Mucosa of descending colon (tissue), 3 donors: ENCODE measurements at regions not wholly inside any gene's neighbourhood (a gene's known extent, or its start where the extent isn't known, plus 50 kb on each side); places are given as distances from the start of the nearest gene placed in this dataset.
"Not testable (repeated sequence)": the region's sequence is repeated elsewhere in the genome, so short reads cannot be mapped to it uniquely, and the experiment has no call there.

Experiments
- ATAC-seq: fragments of 200-7000 bp; cut with Tn5 transposase; one replicate; pipeline ENCODE4 v1.9.1; 2020; ENCODE audit warnings: mild to moderate bottlenecking, moderate library complexity
- DNase-seq, 3 donors: peaks; one replicate each; pipeline ENCODE4 v3.0.0-alpha.2; 2020
- H3K36me3 ChIP-seq: fragments of 200-600 bp; one replicate; pipeline ENCODE4 v1.8.0; 2021; ENCODE audit warnings: low read depth, mild to moderate bottlenecking
- H3K4me1 ChIP-seq: fragments of 200-600 bp; one replicate; pipeline ENCODE4 v1.8.0; 2021; ENCODE audit warnings: low read depth, mild to moderate bottlenecking
- H3K4me3 ChIP-seq: fragments of 200-600 bp; one replicate; pipeline ENCODE4 v1.8.0; 2021; ENCODE audit warnings: mild to moderate bottlenecking
- H3K9me3 ChIP-seq: fragments of 200-600 bp; one replicate; pipeline ENCODE4 v1.8.0; 2021; ENCODE audit warnings: mild to moderate bottlenecking
- intact Hi-C, 2 donors: fragments of 100-400 bp; cut with DNase I in 1 of 2; cut with micrococcal nuclease in 1 of 2; formaldehyde crosslinking; loops; one replicate each; pipeline versions ENCODE4 v1.11.0 to v1.11.1; 2022; cut with DNase I, micrococcal nuclease
- TF ChIP-seq, protein P1 (sequence below): fragments of 200-600 bp; IDR thresholded peaks from one replicate; pipeline ENCODE4 v1.8.0; 2022; ENCODE audit warnings: antibody characterized with exemption, mild to moderate bottlenecking
- donor health status: DM: no; HTN: no; CAD: no; lungs with moderate emphysema.
- donor health status: DM: no; HTN: no; CAD: no.
- donor health status: DM: no; HTN: yes; CAD: no.

DNA sequence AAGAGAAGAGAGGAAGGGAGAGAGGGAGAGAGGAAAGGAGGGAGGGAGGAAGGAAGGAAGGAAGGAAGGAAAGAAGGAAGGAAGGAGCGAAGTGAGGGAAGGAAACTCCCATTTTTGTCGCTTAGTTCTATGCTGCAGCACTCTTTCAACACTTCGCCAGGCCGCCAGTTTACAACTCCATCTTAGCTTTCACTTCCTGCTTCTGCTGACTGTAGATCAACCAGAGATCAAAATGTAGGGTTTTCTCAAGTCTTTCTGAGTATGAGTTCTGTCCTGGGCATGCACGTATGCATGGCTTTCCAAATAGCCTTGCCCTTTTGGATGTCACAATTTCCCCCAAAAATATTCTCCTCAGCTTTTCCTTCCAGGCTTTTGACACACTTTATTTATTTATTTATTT is 723.4 kb downstream of the TRHDE start:
- TF ChIP-seq, protein P1, sequence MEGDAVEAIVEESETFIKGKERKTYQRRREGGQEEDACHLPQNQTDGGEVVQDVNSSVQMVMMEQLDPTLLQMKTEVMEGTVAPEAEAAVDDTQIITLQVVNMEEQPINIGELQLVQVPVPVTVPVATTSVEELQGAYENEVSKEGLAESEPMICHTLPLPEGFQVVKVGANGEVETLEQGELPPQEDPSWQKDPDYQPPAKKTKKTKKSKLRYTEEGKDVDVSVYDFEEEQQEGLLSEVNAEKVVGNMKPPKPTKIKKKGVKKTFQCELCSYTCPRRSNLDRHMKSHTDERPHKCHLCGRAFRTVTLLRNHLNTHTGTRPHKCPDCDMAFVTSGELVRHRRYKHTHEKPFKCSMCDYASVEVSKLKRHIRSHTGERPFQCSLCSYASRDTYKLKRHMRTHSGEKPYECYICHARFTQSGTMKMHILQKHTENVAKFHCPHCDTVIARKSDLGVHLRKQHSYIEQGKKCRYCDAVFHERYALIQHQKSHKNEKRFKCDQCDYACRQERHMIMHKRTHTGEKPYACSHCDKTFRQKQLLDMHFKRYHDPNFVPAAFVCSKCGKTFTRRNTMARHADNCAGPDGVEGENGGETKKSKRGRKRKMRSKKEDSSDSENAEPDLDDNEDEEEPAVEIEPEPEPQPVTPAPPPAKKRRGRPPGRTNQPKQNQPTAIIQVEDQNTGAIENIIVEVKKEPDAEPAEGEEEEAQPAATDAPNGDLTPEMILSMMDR = no peak
- H3K9me3 ChIP-seq = peaks cover 7% of the 10 kb centered on the region
- H3K4me3 ChIP-seq = no peak overlapping the region
- H3K36me3 ChIP-seq = no peaks in the 10 kb centered on the region
- intact Hi-C loops = no loop called here
- no peaks in the 10 kb centered on the region for H3K4me1 ChIP-seq
- ATAC-seq (no peak), DNase-seq (no peak)

GRCh38 chr12:73001806-73002205 is 729.6 kb downstream of the TRHDE start:
- H3K4me3 ChIP-seq, DNase-seq, intact Hi-C loops, H3K36me3 ChIP-seq, H3K4me1 ChIP-seq, ATAC-seq: not testable (repeated sequence)
- H3K9me3 ChIP-seq = peaks cover 15% of the 10 kb centered on the region

- intact Hi-C loops, ATAC-seq, H3K4me3 ChIP-seq, H3K36me3 ChIP-seq, DNase-seq, H3K4me1 ChIP-seq: not testable (repeated sequence)
- peaks cover 15% of the 10 kb centered on the region for H3K9me3 ChIP-seq
These were observed 730.3 kb downstream of the TRHDE start for GRCh38 chr12:73002504-73002903.

DNA sequence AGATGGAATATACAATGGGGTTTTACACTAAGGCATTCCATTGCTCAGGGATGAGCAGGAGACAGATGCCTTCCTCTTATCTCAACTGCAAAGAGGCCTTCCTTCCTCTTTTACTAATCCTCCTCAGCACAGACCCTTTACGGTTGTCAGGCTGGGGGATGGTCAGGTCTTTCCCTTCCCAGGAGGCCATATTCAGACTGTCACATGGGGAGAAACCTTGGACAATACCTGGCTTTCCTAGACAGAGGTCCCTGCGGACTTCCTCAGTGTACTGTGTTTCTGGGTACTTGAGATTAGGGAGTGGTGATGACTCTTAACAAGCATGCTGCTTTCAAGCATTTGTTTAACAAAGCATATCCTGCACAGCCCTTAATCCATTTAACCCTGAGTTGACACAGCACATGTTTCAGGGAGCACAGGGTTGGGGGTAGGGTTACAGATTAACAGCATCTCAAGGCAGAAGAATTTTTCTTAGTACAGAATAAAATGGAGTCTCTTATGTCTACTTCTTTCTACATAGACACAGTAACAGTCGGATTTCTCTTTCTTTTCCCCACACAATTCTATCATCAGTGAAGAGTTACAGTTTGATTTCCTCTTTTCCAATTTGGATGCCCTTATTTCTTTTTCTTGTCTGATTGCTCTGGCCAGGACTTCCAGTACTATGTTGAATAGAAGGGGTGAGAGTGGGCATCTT is 737.1 kb downstream of the TRHDE start:
- intact Hi-C loops, DNase-seq, H3K4me1 ChIP-seq, H3K4me3 ChIP-seq, ATAC-seq, H3K36me3 ChIP-seq: not testable (repeated sequence)
- H3K9me3 ChIP-seq = peaks cover 21% of the 10 kb centered on the region

- DNase-seq (no peak), ATAC-seq (no peak)
- intact Hi-C loops = no loop called here
- Histone ChIP-seq H3K9me3 (peaks cover 27% of the 10 kb centered on the region), H3K36me3 (no peaks in the 10 kb centered on the region), H3K4me3 (no peak overlapping the region), H3K4me1 (no peaks in the 10 kb centered on the region)
- TF ChIP-seq, protein P1 = no peak
These were observed 745.8 kb downstream of the TRHDE start for GRCh38 chr12:73017981-73018380.

GRCh38 chr12:73053893-73054292 is 781.7 kb downstream of the TRHDE start:
- no peak overlapping the region for H3K4me3 ChIP-seq
- ATAC-seq = no peak
- peaks cover 28% of the 10 kb centered on the region for H3K9me3 ChIP-seq
- no peaks in the 10 kb centered on the region for H3K4me1 ChIP-seq
- TF ChIP-seq, protein P1 = no peak
- no peak for DNase-seq
- intact Hi-C loops = no loop called here
- H3K36me3 ChIP-seq = no peaks in the 10 kb centered on the region

DNA sequence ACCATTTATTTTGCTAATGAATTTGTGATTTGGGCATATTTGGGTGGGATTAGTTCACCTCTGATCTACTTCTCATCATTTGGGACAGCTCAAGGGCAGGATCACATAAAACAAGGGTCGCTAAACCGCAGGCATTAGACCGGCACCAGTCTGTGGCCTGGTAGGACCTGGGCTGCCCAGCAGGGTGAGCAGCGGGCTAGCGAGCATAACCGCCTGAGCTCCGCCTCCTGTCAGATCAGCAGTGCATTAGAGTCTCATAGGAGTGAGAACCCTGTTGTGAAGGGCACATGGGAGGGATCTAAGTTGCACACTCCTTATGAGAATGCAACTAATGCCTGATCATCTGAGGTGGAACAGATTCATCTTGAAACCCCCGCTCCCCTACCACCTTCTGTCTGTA is 785.3 kb downstream of the TRHDE start:
- intact Hi-C loops = no loop called here
- Histone ChIP-seq H3K4me1 (no peaks in the 10 kb centered on the region), H3K4me3 (no peak overlapping the region), H3K36me3 (no peaks in the 10 kb centered on the region), H3K9me3 (peaks cover 34% of the 10 kb centered on the region)
- DNase-seq = no peak
- TF ChIP-seq, protein P1 = no peak
- ATAC-seq = no peak
